Loucy (cell line): ENCODE measurements at regions not wholly inside any gene's neighbourhood (a gene's known extent, or its start where the extent isn't known, plus 50 kb on each side); places are given as distances from the start of the nearest gene placed in this dataset.

Experiments
- H2AFZ ChIP-seq: fragments of 200-600 bp; sonication (generic); 2 replicates; pipeline ENCODE4 v1.6.0; 2016; ENCODE audit warnings: antibody characterized with exemption, mild to moderate bottlenecking, low read length, moderate library complexity
- H3F3A ChIP-seq: fragments of 200-600 bp; 2 replicates; pipeline ENCODE4 v1.6.0; 2016; ENCODE audit warnings: antibody characterized with exemption, low read depth, mild to moderate bottlenecking
- H3K27me3 ChIP-seq: fragments of 200-600 bp; sonication (generic); 2 replicates; pipeline ENCODE4 v1.6.1; 2014; ENCODE audit warnings: low read length, mild to moderate bottlenecking; ENCODE audit not compliant: insufficient read depth, poor library complexity, severe bottlenecking
- H3K36me3 ChIP-seq: fragments of 200-600 bp; sonication (generic); 2 replicates; pipeline ENCODE4 v1.6.1; 2016; ENCODE audit warnings: low read length; ENCODE audit not compliant: insufficient read depth
- H3K4me1 ChIP-seq: fragments of 200-600 bp; sonication (generic); 2 replicates; pipeline ENCODE4 v1.5.1; 2014; ENCODE audit warnings: low read length, mild to moderate bottlenecking; ENCODE audit not compliant: insufficient read depth, poor library complexity, severe bottlenecking
- H3K4me2 ChIP-seq: fragments of 200-600 bp; sonication (generic); 2 replicates; pipeline ENCODE4 v1.6.0; 2014; ENCODE audit warnings: antibody characterized with exemption, low read length, low read depth, mild to moderate bottlenecking; ENCODE audit not compliant: poor library complexity, severe bottlenecking
- H3K4me3 ChIP-seq: fragments of 200-600 bp; sonication (generic); 2 replicates; pipeline ENCODE4 v1.5.1; 2014; ENCODE audit warnings: low read length, mild to moderate bottlenecking, mixed read lengths; ENCODE audit not compliant: poor library complexity, severe bottlenecking
- H3K79me2 ChIP-seq: fragments of 200-600 bp; sonication (generic); 2 replicates; pipeline ENCODE4 v1.6.1; 2014; ENCODE audit warnings: low read length; ENCODE audit not compliant: insufficient read depth
- H3K9ac ChIP-seq: fragments of 200-600 bp; sonication (generic); 2 replicates; pipeline ENCODE4 v1.6.0; 2014; ENCODE audit warnings: mild to moderate bottlenecking, low read depth, low read length, moderate library complexity; ENCODE audit not compliant: poor library complexity, severe bottlenecking
- H3K9me2 ChIP-seq: fragments of 200-600 bp; sonication (generic); replicated peaks from 2 replicates; pipeline ENCODE4 v1.6.1; 2016; ENCODE audit warnings: low read depth, low read length, mixed read lengths
- H3K9me3 ChIP-seq: fragments of 200-600 bp; sonication (generic); 2 replicates; pipeline ENCODE4 v1.6.1; 2014; ENCODE audit warnings: mild to moderate bottlenecking, antibody characterized with exemption, low read length, low read depth; ENCODE audit not compliant: insufficient read depth
- H4K20me1 ChIP-seq: fragments of 200-600 bp; sonication (generic); 2 replicates; pipeline ENCODE4 v1.6.0; 2014; ENCODE audit warnings: antibody characterized with exemption, low read length, mild to moderate bottlenecking; ENCODE audit not compliant: insufficient read depth, poor library complexity, severe bottlenecking
- CTCF ChIP-seq: fragments of 200-600 bp; sonication (generic); conservative IDR thresholded peaks from 2 replicates; pipeline ENCODE4 v1.5.1; 2014; ENCODE audit warnings: mild to moderate bottlenecking, antibody characterized with exemption, low read length
- EZH2phosphoT487 ChIP-seq: fragments of 200-600 bp; IDR thresholded peaks from 2 replicates; pipeline ENCODE4 v1.6.1; 2018; ENCODE audit warnings: antibody characterized with exemption, mild to moderate bottlenecking, moderate library complexity, borderline replicate concordance

GRCh38 chr15:89408372-89409183 lies 74.0 kb upstream of the POLG start:
- H3K27me3 ChIP-seq = no peaks in the 10 kb centered on the region
- no peaks in the 10 kb centered on the region for H3K36me3 ChIP-seq
- no peak overlapping the region for H3K9ac ChIP-seq
- H3K9me3 ChIP-seq = no peaks in the 10 kb centered on the region
- no peaks in the 10 kb centered on the region for H3K4me1 ChIP-seq
- no peak overlapping the region for H2AFZ ChIP-seq
- H3F3A ChIP-seq = no peaks in the 10 kb centered on the region
- H3K9me2 ChIP-seq = no peaks in the 10 kb centered on the region
- TF ChIP-seq CTCF (no peak), EZH2phosphoT487 (no peak)
- H3K79me2 ChIP-seq = no peaks in the 10 kb centered on the region
- no peak overlapping the region for H3K4me3 ChIP-seq
- no peaks in the 10 kb centered on the region for H4K20me1 ChIP-seq
- no peak overlapping the region for H3K4me2 ChIP-seq

GRCh38 chr15:89406940-89407607 lies 72.5 kb upstream of the POLG start:
- H3K9me3 ChIP-seq = no peaks in the 10 kb centered on the region
- no peaks in the 10 kb centered on the region for H3F3A ChIP-seq
- TF ChIP-seq EZH2phosphoT487 (no peak), CTCF (no peak)
- H3K4me1 ChIP-seq = no peaks in the 10 kb centered on the region
- H3K27me3 ChIP-seq = no peaks in the 10 kb centered on the region
- no peaks in the 10 kb centered on the region for H4K20me1 ChIP-seq
- no peaks in the 10 kb centered on the region for H3K79me2 ChIP-seq
- H3K9me2 ChIP-seq = no peaks in the 10 kb centered on the region
- no peak overlapping the region for H3K4me3 ChIP-seq
- no peaks in the 10 kb centered on the region for H3K36me3 ChIP-seq
- H2AFZ ChIP-seq = no peak overlapping the region
- H3K9ac ChIP-seq = no peak overlapping the region
- H3K4me2 ChIP-seq = no peak overlapping the region

DNA sequence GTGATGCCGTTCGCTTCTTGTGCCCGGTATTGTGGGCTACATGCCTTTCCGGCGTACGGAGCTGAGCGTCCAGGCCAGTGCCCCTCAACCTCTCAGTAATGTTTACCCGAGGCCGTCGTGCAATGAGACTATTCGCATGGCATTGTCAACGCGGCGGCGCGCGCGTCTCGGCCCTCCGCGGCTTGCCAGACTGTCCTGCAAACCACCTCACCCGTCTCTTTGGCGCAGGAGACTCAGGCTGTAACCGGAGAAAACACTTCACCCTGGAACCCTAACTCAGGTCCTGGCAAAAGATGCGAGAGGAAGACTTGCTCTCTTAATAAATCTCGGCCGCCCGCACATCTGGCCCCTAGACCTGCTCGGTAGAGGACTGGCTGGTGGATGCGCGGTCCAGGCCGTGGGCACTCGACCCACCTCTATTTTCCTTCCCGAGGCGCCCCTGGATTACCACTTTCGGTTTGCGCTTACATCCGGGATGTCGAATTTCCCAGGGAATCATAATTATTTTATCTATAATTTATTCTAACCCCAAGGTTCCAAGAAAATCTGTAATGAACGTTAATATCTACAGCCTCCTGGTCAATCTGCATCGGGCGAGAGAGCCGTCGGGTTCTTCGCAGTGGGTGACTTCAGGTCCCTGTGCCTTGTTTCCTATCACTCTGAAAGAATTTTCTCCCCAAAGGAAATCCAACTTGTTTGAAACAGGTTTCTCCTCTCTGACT lies 71.8 kb upstream of the POLG start:
- Histone ChIP-seq H3K9me3 (no peaks in the 10 kb centered on the region), H3F3A (no peaks in the 10 kb centered on the region), H3K9me2 (no peaks in the 10 kb centered on the region), H4K20me1 (no peaks in the 10 kb centered on the region), H2AFZ (no peak overlapping the region), H3K27me3 (no peaks in the 10 kb centered on the region), H3K4me2 (no peak overlapping the region), H3K4me1 (no peaks in the 10 kb centered on the region), H3K4me3 (no peak overlapping the region), H3K79me2 (no peaks in the 10 kb centered on the region), H3K9ac (no peak overlapping the region), H3K36me3 (no peaks in the 10 kb centered on the region)
- no peak for TF ChIP-seq CTCF
- TF ChIP-seq EZH2phosphoT487 = no peak
